GM13977 (cell line): ENCODE measurements at regions not wholly inside any gene's neighbourhood (a gene's known extent, or its start where the extent isn't known, plus 50 kb on each side); places are given as distances from the start of the nearest gene placed in this dataset.

Experiments used
- DNase-seq: peaks from one replicate; pipeline ENCODE4 v3.0.0; 2012; ENCODE audit warnings: low spot score
- in situ Hi-C: fragments of 300-500 bp; cut with MboI; formaldehyde crosslinking; loops from one replicate; pipeline ENCODE4 v1.12.0; 2022; ENCODE audit warnings: low sequenced_read_pairs, low pct_unique_long_range_greater_than_20kb, mixed read lengths, inconsistent platforms; ENCODE audit not compliant: unreplicated experiment
- TF ChIP-seq, protein P1 (sequence below): IDR thresholded peaks from 2 replicates; pipeline ENCODE4 v1.5.1; 2012; ENCODE audit warnings: mild to moderate bottlenecking, control low read depth; ENCODE audit not compliant: insufficient read depth; ENCODE audit errors: extremely low read depth, missing control alignments

DNA sequence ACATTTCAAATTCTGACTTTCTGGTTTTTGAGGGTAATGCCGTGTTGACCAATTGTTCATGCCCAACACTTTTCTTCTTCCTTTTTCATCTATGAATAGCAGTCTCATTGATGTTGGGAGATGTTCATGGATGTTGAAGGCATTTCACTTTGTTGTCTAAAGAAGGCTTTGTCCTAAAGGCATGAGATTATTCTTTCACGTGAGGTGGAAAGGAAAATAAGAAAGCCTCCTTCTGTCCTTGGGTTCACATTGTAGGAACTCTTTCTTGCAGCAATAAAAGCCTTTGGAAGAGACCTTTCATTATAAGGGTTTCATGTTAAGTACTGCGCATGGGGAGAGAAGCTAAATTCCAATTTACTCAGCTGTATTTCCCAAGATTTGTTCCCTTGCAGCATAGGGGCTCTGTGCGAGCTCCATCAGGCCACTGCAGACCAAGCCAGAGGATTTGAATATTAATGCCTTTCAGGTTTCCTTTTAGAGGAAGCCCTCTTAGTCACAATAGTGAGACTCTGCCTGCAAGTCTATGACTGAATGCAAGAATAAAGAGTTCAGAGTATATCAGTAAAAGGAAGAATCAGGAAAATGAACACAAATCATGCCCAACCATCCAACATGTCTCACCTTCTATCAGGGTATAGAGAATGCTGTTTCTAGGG lies 274.6 kb downstream of the TMEM38B start:
- in situ Hi-C loops, result no loop called here
- TF ChIP-seq, protein P1, sequence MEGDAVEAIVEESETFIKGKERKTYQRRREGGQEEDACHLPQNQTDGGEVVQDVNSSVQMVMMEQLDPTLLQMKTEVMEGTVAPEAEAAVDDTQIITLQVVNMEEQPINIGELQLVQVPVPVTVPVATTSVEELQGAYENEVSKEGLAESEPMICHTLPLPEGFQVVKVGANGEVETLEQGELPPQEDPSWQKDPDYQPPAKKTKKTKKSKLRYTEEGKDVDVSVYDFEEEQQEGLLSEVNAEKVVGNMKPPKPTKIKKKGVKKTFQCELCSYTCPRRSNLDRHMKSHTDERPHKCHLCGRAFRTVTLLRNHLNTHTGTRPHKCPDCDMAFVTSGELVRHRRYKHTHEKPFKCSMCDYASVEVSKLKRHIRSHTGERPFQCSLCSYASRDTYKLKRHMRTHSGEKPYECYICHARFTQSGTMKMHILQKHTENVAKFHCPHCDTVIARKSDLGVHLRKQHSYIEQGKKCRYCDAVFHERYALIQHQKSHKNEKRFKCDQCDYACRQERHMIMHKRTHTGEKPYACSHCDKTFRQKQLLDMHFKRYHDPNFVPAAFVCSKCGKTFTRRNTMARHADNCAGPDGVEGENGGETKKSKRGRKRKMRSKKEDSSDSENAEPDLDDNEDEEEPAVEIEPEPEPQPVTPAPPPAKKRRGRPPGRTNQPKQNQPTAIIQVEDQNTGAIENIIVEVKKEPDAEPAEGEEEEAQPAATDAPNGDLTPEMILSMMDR, result no peak
- no peak for DNase-seq

DNA sequence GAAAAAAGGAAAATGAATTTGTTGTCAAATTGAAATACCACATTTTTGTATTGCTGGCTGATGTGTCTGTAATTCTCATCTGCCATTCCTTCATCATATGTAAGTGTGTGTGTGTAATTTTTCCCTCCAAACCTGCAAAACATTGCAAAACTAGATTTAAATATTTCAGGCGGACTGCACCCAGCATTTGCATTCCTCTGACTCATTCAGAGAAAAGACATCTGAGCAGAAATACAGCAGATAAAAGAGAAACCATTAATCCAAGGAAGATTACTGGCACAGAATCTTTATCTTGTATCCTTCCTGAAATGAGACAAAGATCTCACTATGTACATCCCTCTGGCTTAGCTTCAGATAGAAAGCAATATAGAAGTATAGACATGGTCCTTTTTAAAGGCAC lies 275.3 kb downstream of the TMEM38B start:
- TF ChIP-seq, protein P1, result no peak
- DNase-seq, result no peak
- in situ Hi-C loops, result no loop called here

DNA sequence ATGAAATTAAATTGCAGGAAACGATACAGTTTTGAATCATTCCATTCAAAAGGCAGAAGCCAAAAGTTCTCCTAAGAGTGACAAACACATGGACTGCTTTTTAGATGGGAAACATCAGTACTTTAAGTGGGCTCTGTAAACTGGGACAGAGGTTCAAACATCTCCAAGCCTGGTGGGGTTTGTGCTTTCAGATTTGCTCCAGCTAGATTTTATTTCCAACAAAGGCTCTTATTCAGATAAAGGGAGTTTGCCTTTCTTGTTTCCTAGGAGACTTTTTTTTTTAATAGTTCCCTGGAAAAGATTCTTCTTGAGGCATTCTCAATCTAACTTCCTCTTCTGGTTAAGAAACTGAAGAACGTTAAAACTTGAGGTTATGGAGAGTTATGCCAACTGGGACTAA lies 277.6 kb downstream of the TMEM38B start:
- TF ChIP-seq, protein P1, result no peak
- DNase-seq, result no peak
- in situ Hi-C loops, result no loop called here

DNA sequence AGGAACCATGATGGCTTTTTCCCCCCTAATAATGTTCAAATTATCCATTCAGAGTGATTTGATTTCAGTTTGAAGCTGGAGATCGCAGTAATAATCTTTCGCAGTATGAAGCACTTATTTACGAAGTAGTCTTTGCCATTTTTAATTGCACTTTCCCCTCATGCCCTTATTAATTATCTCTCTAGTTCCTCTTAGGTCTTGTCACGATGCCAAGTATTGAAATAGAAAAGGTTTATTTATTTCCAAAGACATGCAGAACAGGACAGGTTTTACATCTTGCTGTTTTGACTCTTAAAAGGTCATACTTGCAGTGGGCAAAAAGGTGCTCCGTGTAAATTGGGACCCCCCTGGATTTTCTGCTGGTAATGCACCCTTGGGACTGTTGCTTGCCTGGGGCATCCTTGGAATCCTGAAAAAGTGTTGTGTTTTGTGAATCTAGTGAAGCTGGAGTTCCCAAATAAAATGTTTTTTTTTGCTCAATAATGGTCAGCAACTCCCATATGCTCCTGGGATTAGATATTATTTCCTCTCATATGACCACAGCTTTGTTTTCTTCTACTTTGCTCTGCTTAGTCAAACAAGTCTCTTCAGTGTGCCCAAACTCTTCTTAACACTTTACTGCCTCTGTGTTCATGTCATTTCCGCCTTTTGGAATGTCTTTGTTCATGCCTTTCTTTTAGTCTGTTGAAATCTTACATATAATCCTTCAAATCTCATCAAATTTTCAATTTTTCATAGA lies 278.3 kb downstream of the TMEM38B start:
- DNase-seq, result no peak
- in situ Hi-C loops, result no loop called here
- TF ChIP-seq, protein P1, result no peak

DNA sequence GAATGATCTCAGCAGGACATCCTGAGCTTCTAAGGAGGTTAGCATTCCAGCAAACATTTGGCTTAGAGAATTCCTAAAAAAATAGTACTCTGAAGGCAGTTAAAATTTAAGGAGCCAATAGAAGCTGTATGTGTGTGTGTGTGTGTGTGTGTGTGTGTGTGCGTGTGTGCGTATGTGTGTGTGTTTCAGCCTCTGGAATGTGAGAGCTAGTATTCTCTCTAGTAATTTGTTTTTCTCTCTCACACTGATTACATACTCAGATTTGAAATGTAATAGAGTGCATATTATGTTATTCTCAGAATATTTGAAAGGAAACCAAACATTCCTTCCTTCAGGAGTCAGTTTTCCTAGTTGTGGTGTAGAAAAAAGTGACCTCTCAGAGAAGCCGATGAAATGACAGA lies 279.6 kb downstream of the TMEM38B start:
- TF ChIP-seq, protein P1, result no peak
- DNase-seq, result no peak
- in situ Hi-C loops, result no loop called here

DNA sequence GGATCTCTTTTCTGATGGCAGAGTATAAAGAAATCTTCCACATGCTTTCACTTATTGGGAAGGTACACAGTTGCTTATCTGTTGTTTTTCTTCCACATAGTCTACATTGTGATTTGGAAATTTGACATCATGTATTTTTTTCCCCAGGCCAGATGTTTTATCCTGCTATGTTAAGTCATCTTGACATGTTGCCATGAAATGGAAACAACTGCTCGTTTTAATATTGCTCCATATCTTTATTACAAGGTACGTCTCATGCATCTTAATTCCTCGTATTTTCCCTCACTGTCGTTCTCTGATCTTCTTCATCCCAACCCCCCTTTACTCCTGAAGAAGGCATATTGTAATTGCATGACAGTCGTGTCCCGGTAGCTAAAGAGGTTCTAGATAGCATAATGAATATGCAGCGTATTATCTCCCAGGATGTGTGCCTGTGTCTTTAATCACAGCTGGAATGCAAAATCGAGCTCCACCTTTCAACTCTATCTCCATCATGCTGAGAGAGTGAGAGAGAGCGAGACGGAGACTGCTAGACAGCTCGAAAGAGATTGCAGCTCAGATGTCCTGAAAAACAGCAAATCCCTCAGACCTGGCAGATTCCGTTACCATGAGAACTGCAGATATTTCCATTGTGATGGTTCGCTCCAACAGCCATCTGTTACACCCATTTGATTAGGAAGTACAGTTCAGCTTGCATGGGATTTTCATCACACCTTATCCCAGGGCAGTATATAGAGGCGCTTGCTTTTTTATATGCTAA lies 281.7 kb downstream of the TMEM38B start:
- no peak for DNase-seq
- in situ Hi-C loops, result no loop called here
- TF ChIP-seq, protein P1, result no peak
